Fibroblast of mammary gland (primary cell): ENCODE measurements at regions not wholly inside any gene's neighbourhood (a gene's known extent, or its start where the extent isn't known, plus 50 kb on each side); places are given as distances from the start of the nearest gene placed in this dataset.

Experiments
- DNase-seq: peaks from one replicate; pipeline ENCODE4 v3.0.0-alpha.2; 2010; ENCODE audit warnings: low read depth
- H3K4me3 ChIP-seq: 2 replicates; pipeline ENCODE4 v1.5.1; 2011; ENCODE audit warnings: low read depth, mild to moderate bottlenecking, low read length, moderate library complexity; ENCODE audit not compliant: control insufficient read depth
- CTCF ChIP-seq: conservative IDR thresholded peaks from 2 replicates; pipeline ENCODE4 v1.5.1; 2011; ENCODE audit warnings: low read depth, low read length, inconsistent platforms; ENCODE audit not compliant: control insufficient read depth, insufficient read depth

- no peak overlapping the region for H3K4me3 ChIP-seq
- peak; percentile 25 for TF ChIP-seq CTCF
- peak; percentile 48 for DNase-seq
Observed at GRCh38 chr3:71859123-71859519, 74.2 kb upstream of the PROK2 start.

GRCh38 chr3:71858503-71859122, 73.7 kb upstream of the PROK2 start:
- no peak for TF ChIP-seq CTCF
- DNase-seq: no peak
- H3K4me3 ChIP-seq: no peak overlapping the region

- no peak overlapping the region for H3K4me3 ChIP-seq
- no peak for TF ChIP-seq CTCF
- DNase-seq: no peak
Observed at GRCh38 chr3:71857956-71858355, 73.0 kb upstream of the PROK2 start.

DNA sequence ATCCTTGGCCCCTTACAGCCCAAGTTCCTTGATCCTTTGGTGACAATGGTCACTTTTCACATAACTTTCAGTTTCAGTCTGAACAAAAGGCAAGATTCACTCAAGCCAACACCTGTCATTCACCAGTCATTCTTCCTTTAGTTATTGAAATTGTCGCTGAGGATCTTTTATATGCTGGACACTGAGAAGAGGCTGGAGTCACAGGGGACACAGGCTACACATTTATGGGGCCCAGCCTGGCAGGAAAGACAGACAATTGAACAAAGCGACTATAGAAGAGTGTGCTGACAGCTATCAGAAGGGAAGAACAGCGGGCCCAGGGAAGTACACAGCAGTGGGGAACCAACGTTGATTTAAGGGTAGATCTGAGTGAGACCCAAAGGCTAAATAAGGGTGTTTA, 69.8 kb upstream of the PROK2 start:
- no peak overlapping the region for H3K4me3 ChIP-seq
- no peak for DNase-seq
- no peak for TF ChIP-seq CTCF

- DNase-seq: no peak
- no peak for TF ChIP-seq CTCF
- no peak overlapping the region for H3K4me3 ChIP-seq
Observed at GRCh38 chr3:71854096-71854495, 69.1 kb upstream of the PROK2 start.

DNA sequence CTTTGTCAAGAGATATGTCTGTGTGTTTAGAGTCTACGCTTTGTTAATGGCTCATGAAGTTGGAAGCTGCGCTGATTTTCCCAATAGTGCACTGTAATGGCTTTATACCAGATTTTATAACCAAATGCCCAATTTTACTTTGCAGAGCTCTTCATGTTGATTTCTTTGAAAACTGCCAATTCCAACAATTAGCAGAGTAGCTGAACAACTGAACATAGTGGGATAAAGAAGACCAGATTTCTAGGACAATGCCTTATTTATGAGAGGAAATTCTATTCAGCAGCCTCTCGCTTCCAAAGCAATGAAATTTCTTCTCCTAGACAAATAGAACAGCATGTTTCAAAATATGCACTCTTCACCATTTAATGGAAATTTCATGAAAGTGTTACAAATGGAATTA, 66.9 kb upstream of the PROK2 start:
- no peak overlapping the region for H3K4me3 ChIP-seq
- no peak for TF ChIP-seq CTCF
- DNase-seq: no peak

DNA sequence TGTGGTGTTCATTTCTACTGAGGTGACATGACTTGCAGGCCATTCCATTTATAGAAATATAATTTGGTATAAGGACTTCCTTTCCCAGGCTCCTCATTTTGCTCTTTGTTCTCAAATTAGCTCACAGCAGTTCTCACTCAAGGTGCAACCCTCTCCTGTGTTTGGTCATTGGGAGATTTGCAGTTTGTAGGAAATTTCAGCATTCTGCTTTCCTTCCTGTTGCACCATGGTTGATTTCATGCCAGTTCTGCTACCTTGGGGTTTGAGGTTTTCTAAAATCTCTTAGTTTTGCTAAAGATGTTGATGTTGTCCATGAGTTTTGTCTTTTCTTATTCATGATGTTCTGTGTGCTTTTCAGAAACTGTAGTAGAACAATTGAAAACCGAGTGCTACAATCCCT, 65.7 kb upstream of the PROK2 start:
- no peak for TF ChIP-seq CTCF
- H3K4me3 ChIP-seq: no peak overlapping the region
- DNase-seq: no peak
